SK-MEL-5 (cell line): ENCODE measurements at regions not wholly inside any gene's neighbourhood (a gene's known extent, or its start where the extent isn't known, plus 50 kb on each side); places are given as distances from the start of the nearest gene placed in this dataset.
"Not testable (repeated sequence)": the region's sequence is repeated elsewhere in the genome, so short reads cannot be mapped to it uniquely, and the experiment has no call there.

Experiments used
- DNase-seq: peaks from one replicate; pipeline ENCODE4 v3.0.0-alpha.2; 2016; ENCODE audit warnings: low read depth, low spot score
- in situ Hi-C: cut with HindIII; loops from 2 replicates; pipeline ENCODE4 v1.10.0; 2016; ENCODE audit warnings: low sequenced_read_pairs, high pct_unique_total_duplicates, low pct_unique_long_range_greater_than_20kb

DNA sequence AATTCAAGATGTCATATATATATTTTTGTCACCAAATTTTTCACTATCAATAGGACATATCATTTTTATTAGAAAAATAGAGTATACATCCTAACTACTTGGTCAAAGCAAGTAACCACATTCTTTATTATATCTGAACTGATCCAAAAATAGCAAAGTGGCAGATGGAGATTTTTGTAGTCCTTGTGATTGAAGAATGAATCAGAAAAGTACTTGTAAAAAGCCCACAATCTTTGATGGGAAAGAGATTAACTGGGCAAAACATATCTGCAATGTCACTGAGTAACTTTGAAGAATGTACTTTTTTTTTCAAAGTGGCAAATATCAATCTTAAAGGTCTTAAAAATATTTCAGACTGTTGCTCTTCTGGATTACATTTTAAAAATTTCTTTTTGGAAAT lies 1040.6 kb upstream of the SEMA6A start:
- in situ Hi-C loops: no loop called here
- no peak for DNase-seq

DNA sequence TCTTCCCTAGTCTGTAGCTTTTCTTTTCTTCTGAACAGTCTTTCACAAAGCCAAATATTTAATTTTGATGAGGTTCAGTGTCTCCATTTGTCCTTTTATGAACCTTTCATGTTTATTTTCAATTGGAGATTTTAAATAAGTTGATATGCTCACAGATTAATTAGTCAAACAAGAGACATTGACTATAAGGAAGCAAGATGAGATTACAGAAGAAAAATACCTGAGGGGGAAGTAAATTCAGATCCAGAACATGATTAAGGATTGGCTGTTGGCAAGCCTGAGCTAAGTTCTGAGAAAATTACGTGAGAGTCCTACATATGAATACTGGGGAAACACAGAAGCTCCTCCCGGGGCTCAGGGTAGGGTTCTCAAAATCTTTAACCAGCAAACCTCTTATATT lies 1039.8 kb upstream of the SEMA6A start:
- DNase-seq: no peak
- in situ Hi-C loops: no loop called here

DNA sequence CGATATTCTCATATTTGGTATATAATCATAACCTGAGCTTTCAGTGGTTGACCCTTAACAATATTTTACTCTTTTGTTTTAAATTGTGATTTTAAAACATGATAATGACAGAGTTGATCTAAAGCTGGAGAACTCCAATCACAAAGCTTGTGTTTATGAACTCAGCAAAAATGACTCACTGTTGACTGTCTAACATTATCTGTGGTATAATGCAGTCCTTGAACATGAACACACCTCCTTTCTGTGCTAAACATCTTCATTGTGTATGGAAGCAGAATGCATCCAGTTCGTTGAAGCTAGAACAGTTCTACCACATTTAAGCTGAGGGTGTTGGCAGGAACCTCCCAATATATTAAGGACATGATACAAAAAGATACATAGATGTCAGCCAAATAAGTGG lies 1030.2 kb upstream of the SEMA6A start:
- in situ Hi-C loops: no loop called here
- no peak for DNase-seq

DNA sequence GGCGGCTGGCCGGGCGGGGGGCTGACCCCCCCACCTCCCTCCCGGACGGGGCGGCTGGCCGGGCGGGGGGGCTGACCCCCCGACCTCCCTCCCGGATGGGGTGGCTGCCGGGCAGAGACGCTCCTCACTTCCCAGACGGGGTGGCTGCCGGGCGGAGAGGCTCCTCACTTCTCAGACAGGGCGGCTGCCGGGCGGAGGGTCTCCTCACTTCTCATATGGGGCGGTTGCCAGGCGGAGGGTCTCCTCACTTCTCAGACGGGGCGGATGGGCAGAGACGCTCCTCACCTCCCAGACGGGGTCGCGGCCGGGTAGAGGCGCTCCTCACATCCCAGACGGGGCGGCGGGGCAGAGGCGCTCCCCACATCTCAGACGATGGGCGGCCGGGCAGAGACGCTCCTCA lies 1025.2 kb upstream of the SEMA6A start:
- DNase-seq, in situ Hi-C loops: not testable (repeated sequence)

DNA sequence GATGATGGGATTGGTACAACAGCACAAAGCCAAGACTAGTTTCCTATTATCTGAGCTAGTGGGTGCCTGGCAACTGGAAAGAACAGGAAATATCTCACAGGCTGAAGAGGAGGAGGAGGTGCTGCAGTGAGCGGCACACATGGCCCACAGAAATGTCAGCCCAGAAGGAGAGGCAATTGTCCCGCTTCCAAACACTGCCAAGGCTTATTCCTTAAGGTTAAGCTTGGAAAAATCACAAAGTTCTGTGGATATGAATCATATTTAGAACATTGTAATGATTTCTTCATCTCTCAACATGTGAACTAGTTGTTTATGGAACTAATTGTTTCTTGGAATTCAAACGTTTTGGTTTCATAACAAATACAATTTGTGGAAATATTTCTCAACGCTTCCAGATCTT lies 1019.5 kb upstream of the SEMA6A start:
- no peak for DNase-seq
- in situ Hi-C loops: no loop called here

DNA sequence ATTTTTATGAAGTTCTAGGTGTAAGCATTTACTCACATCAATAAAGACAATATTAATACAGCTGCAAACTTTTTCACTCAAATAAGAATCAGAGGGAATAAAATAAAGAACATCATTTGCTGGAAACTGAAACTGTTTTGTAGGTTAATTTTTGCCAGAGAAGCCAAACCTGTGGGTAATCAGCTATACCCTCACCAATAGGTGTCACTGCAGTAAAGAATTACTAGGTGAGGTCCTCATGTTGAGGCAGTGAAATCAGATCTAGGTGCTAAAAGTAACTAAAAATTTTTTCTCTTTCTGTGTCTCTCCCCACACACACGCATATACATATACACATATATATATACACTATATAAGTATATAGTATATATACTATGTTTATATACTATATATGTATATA lies 1016.3 kb upstream of the SEMA6A start:
- peak; percentile 39 for DNase-seq
- in situ Hi-C loops: no loop called here

DNA sequence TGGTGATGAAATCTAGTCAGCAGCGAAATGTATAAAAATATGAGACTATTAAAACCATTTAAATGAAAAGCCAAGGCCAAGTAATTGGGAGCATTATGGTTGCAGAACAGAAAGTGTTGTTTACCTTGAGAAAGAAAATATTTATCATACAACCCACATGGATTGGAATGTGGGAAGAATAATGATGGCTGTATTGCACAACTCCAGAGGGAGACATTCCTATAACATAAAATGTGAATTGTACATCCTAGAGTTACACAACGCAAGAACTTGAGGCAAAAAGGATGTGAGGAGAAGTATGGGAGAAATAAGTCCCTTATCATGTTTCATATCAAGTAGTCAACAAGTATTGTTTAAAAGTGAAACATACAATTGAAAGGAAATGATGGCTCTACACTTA lies 1014.0 kb upstream of the SEMA6A start:
- no peak for DNase-seq
- in situ Hi-C loops: no loop called here

DNA sequence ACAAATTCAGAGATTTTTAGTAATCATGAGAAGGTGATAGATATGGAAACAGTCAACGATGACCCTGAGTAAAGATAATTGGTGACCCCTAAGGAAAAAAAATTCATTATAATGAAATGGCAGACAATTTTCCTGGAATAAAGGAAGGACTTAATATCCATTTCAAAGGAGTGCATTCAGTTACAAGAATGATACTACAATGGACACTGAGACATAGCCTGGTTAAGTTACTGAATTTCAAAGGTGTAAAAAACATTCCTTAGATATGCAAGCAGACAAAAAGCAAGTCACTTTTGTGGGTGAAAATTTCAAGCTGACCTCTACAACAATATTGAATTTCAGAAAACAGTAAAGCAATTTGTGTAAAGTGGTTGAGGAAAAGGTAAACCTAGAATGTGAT lies 1012.5 kb upstream of the SEMA6A start:
- no peak for DNase-seq
- in situ Hi-C loops: no loop called here

DNA sequence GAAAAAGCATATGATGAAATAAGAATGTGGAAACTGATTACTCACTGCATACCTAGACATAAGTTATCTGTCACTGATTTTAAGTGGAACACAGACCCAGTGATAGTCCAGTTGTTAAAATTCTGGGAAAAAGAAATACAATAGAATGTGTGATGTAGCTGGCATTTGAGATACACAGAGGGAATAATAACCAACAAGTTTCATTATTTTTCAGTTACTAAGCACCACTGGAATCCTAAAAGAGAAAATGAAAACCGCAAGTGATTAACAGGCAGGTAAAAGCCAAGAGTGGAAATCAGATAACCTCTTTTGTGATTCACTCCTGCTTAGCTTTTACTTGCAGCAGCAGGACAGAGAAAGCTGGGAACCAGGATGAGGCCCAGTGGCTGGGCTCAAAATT lies 994.0 kb upstream of the SEMA6A start:
- in situ Hi-C loops: no loop called here
- no peak for DNase-seq

DNA sequence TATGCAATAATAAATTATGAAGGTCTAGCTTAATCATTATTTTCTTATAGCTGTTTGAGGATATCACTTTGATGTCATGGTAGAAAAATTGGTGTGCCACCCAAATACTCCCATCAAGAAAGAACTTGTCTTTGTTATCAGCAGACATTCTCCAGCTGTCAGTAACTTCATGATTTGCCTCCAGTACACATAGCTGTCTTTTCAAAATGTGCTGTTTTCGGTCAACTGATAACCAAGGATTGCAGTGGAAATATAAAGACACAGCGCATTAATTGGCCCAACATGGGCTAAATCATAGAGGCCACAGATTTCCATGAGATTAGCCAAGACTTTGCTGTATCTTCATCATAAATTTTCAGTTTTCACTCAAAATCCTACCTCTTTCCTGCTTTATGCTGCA lies 993.5 kb upstream of the SEMA6A start:
- no peak for DNase-seq
- in situ Hi-C loops: no loop called here

DNA sequence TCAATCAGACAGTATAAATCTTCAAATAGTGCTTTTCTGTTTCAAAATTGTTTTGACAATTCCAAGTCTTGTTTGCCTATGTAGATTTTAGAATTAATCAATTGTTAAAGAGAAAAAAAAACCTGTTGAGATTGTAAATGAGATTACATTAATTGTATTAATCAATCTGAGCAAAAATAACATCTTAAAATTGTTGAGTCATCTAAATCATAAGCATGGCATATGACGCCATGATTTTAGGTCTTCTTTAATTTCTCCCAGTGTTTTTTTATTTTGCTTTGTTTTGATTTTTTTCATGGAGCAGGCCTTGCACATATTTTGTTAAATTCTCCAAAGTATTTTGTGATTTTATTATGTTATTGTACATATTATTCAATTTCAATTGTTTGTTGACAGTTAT lies 988.0 kb upstream of the SEMA6A start:
- in situ Hi-C loops: no loop called here
- DNase-seq: no peak

DNA sequence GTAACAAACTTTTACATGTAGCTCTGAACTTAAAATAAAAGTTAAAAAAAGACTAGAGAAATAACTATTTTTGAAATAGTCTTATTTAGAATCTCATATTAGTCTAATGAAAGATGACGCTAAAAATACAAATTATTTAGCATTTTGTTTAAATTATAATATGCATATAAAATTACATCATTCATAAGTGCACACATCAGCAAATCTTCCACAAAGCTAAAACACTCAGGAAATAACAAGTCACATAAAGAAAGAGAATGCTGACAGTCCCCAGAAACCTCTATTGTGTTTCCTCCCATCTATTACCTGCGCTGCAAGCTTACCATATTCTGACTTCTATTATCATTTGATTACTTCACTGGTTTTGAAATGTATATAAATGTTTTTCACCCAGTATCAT lies 986.9 kb upstream of the SEMA6A start:
- in situ Hi-C loops: no loop called here
- no peak for DNase-seq

DNA sequence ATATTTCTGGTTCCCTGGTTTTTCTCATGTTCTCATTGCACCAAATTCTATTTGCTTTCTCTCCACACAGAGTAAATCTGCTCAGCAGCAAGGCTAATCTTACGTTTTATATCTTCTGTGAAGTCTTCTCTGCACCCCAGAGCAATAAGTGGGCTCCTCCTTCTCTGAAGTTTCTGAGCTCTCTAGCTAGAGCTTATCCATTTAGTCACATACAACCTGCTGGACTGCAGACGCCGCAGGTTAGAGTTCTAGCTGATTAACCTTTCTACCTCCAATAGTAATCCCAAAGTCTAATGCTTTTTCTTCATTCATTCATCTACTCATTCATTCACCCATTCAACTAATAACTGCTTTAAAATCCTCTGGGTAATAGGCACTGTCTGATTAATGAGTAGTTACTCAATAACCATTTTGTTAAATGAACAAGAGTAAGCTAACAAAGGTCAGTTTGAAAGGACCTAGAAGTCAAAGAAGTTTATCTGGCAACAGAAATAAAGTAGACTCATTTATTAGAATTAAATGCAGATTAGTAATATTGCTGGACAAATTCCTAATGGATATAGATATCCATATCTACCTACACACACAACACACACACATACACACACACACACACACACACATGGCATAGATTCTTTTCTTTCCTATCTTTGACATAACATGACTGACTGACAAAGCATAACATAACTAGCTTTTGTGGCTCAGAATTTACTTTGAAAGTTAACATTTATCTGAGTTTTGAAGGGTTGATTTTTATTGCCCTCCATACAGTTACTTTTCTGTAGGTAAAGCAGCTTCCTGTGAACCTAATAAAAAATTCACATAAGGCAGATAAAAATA lies 984.6 kb upstream of the SEMA6A start:
- in situ Hi-C loops: no loop called here
- no peak for DNase-seq

DNA sequence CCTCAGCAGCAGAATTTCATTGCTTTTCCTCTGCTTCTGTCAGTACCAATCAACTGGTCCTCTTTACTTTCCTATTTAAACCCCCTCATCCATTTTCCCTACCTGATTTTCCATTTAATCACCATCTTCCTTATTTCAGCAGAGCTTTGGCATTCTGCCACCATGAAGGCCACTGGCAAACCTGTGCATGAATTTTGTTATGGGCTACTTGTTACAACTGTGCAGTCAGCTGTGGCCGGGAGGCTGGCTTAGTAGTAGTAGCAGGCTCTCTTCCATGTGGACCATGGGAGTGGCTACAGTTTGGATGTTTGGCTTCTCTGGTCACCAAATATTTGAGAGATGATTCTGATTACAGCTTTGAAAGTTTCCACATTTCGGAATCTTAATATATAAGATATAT lies 976.6 kb upstream of the SEMA6A start:
- in situ Hi-C loops: no loop called here

DNA sequence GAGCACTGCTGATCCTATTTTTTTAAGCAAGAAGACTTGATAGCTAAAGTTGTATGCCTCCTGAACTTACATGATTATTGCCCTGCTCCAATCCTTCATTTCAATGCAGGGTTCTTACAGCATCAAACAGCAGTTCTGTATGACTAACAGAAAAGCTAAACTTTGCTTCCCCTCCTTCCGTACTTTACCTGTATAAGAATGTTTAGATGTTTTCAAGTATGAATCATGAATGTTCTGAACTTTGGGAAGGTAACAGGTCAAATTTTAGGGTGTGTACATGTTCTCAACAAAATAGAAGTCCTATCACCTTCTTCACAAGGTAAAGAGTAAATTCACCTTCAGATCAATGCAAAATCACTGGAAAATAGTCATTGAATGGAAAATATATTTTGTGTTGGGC lies 972.6 kb upstream of the SEMA6A start:
- no peak for DNase-seq
- in situ Hi-C loops: no loop called here

More for the DNA sequence above, 976.6 kb upstream of the SEMA6A start:
- no peak for DNase-seq

DNA sequence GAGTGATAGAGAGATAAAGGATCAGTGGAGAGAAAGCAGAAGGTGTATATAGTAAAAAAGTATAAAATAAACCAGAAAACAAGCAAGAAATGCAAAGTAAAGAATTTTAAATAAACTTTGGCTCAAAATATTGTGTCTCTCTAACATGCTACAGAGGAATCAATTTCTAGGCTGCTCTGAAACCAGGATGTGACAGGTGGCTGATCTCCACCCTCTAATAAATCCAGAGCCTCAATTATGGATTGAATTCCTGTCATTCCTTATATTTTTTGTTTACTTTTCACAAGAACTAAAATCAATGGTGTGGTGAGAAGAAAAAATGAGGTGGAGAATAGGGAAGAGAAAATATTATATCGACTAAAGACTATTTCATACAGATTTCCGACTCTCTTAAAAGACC lies 965.1 kb upstream of the SEMA6A start:
- DNase-seq: no peak
- in situ Hi-C loops: no loop called here

DNA sequence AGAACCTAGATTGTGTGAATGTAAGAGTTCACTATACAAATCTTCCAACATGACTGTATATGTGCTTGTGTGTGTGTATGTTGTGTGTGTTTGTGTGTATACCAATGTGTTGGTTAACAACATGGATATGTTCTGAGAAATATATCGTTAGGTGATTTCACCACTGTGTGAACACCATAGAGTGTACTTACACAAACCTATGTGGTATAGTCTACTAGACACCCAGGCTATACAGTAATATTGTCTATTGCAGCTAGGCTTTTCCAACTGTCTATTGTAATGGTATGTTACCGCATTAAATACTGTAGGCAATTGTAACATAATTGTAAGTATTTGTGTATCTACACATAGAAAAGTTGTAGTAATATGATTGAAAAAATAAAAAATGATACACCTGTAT lies 959.2 kb upstream of the SEMA6A start:
- no peak for DNase-seq
- in situ Hi-C loops: no loop called here

DNA sequence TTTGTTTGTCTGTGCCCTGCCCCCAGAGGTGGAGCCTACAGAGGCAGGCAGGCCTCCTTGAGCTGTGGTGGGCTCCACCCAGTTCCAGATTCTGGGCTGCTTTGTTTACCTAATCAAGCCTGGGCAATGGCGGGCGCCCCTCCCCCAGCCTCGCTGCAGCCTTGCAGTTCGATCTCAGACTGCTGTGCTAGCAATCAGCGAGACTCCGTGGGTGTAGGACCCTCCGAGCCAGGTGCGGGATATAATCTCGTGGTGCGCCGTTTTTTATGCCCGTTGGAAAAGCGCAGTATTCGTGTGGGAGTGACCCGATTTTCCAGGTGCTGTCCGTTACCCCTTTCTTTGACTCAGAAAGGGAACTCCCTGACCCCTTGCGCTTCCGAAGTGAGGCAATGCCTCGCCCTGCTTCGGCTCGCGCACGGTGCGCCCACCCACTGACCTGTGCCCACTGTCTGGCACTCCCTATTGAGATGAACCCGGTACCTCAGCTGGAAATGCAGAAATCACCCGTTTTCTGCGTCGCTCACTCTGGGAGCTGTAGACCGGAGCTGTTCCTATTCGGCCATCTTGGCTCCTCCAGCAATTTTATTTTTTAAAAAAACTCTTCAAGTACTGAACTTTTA lies 958.5 kb upstream of the SEMA6A start:
- DNase-seq, in situ Hi-C loops: not testable (repeated sequence)

DNA sequence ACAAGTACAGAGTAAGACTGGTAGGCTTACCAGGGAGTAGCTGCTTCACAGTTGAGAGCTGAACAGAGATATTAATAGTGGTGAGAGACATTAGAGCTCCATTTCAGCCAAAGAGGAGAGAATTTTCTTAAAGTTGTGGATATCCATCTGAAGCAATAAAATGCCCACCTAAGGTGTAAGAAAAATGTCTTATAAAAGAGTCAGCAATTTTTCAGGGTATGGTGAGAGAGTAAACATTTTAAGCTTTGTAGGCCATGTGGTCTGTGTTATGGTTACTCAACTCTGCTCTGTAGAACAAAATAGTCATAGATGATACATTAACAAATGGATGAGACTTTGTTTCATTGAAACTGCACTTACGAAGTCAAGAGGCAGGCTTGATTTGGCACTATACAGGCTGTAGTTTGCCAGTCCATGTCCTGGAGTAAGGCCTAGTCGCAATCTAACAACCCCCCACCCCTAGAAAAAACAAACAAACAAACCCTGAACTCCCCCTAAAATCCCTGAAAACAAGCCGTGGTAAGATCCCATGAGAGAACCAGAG lies 945.4 kb upstream of the SEMA6A start:
- no peak for DNase-seq
- in situ Hi-C loops: no loop called here
